ENCODE measurements at regions not wholly inside any gene's neighbourhood (a gene's known extent, or its start where the extent isn't known, plus 50 kb on each side); places are given as distances from the start of the nearest gene placed in this dataset.
"Not testable (repeated sequence)": the region's sequence is repeated elsewhere in the genome, so short reads cannot be mapped to it uniquely, and the experiment has no call there.

- DNase-seq = not testable (repeated sequence)
Measured at GRCh38 chr2:129924115-129924514, 55.4 kb upstream of the RAB6C start.

GRCh38 chr2:129925381-129925780 is 54.1 kb upstream of the RAB6C start:
- DNase-seq = no peak

GRCh38 chr2:129927696-129928095 is 51.8 kb upstream of the RAB6C start:
- no peak for DNase-seq

- DNase-seq = no peak
Measured at GRCh38 chr2:129929321-129930290, 49.9 kb upstream of the RAB6C start.

Measured in NCI-H526 treated with DMSO at 0.1 percent for 48 hours (cell line).